ENCODE measurements at regions not wholly inside any gene's neighbourhood (a gene's known extent, or its start where the extent isn't known, plus 50 kb on each side); places are given as distances from the start of the nearest gene placed in this dataset.

DNA sequence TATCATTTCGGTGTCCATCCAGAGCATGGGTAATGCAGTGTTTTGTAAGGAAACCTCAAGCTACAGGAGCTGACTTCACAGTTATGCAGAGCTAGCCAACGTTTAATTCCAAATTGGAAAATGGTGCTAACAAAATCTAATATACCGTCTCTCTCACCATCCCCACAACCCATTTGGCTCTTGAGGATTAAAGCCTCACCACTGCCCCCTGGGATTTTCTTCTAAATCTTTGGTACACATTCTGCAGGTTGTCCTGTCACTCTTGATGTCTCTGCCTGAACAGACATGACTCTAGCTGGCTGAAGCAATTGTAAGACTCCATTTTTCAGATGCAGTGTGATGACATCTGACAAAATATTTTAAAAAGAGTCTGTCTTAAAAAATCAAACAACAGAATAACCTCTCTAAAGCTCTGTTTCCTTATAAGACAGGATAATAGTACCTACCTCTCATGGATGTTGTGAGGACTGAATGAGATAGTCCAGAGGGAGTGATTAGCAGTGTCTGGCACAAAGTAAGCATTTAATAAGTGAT, 451.8 kb downstream of the SUCLA2 start:
- H3K9me3 ChIP-seq (replicated peaks; ENCODE audit: control insufficient read depth, insufficient read depth, low read length) = peaks cover 3% of the 10 kb centered on the region
- FAIRE-seq = no peak
- H3K79me2 ChIP-seq (ENCODE audit: control insufficient read depth, insufficient read depth, low read length) = no peaks in the 10 kb centered on the region
- dilution Hi-C loops (cut with MboI; ENCODE audit: extremely low pct_ligation_motif_present, low sequenced_read_pairs) = no loop called here
- no peaks in the 10 kb centered on the region for H3K36me3 ChIP-seq (ENCODE audit: control insufficient read depth in 2 of 2, extremely low read depth in 1 of 2, insufficient read depth in 2 of 2, low read length in 2 of 2)
- H3K27ac ChIP-seq (ENCODE audit: insufficient read depth, low read depth, low read length) = no peak overlapping the region
- POLR2A ChIA-PET = no interaction called here
- DNase-seq (ENCODE audit: low read depth, low spot score) = no peak
- H3K4me3 ChIP-seq (replicated peaks in 1 of 3; ENCODE audit: insufficient read depth in 1 of 3, low read depth in 1 of 3, low read length in 3 of 3) = no peak overlapping the region
- no peaks in the 10 kb centered on the region for H3K27me3 ChIP-seq (ENCODE audit: control insufficient read depth in 2 of 2, insufficient read depth in 2 of 2, low read length in 2 of 2)
- no peaks in the 10 kb centered on the region for H3K9me1 ChIP-seq (replicated peaks; ENCODE audit: control insufficient read depth, extremely low read depth, insufficient read depth, low read length)
- intact Hi-C loops (cut with micrococcal nuclease) = no loop called here
- TF ChIP-seq POLR2A (IDR thresholded peaks at IDR 0.05; ENCODE audit: low read depth, low read length) (no peak), EZH2 (IDR thresholded peaks at IDR 0.05; ENCODE audit: borderline replicate concordance, low read depth, low read length, severe bottlenecking) (no peak), FOS (IDR thresholded peaks at IDR 0.05; ENCODE audit: borderline replicate concordance, insufficient read depth, low read length) (no peak)
- TF ChIP-seq, protein P1, sequence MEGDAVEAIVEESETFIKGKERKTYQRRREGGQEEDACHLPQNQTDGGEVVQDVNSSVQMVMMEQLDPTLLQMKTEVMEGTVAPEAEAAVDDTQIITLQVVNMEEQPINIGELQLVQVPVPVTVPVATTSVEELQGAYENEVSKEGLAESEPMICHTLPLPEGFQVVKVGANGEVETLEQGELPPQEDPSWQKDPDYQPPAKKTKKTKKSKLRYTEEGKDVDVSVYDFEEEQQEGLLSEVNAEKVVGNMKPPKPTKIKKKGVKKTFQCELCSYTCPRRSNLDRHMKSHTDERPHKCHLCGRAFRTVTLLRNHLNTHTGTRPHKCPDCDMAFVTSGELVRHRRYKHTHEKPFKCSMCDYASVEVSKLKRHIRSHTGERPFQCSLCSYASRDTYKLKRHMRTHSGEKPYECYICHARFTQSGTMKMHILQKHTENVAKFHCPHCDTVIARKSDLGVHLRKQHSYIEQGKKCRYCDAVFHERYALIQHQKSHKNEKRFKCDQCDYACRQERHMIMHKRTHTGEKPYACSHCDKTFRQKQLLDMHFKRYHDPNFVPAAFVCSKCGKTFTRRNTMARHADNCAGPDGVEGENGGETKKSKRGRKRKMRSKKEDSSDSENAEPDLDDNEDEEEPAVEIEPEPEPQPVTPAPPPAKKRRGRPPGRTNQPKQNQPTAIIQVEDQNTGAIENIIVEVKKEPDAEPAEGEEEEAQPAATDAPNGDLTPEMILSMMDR (IDR thresholded peaks at IDR 0.05; ENCODE audit: extremely low read depth in 1 of 2, insufficient read depth in 1 of 2, low read depth in 1 of 2, low read length in 2 of 2) = no peak
- TF ChIP-seq, protein P2, sequence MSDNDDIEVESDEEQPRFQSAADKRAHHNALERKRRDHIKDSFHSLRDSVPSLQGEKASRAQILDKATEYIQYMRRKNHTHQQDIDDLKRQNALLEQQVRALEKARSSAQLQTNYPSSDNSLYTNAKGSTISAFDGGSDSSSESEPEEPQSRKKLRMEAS (IDR thresholded peaks at IDR 0.05; ENCODE audit: insufficient read depth, insufficient read length) = no peak
- CTCF ChIA-PET = no interaction called here
- H3K4me2 ChIP-seq (ENCODE audit: insufficient read depth, low read length) = no peak overlapping the region
- H3K9ac ChIP-seq (replicated peaks; ENCODE audit: extremely low read depth, insufficient read depth, low read length) = no peak overlapping the region
- H3K4me1 ChIP-seq (ENCODE audit: control insufficient read depth, extremely low read depth, insufficient read depth, low read length) = no peaks in the 10 kb centered on the region
- no peaks in the 10 kb centered on the region for H4K20me1 ChIP-seq (replicated peaks; ENCODE audit: control insufficient read depth, extremely low read depth, insufficient read depth, low read length)
- no peak overlapping the region for H2AFZ ChIP-seq (ENCODE audit: low read depth, low read length)
- no TSS peak for BruUV-seq (replicated peaks)

DNA sequence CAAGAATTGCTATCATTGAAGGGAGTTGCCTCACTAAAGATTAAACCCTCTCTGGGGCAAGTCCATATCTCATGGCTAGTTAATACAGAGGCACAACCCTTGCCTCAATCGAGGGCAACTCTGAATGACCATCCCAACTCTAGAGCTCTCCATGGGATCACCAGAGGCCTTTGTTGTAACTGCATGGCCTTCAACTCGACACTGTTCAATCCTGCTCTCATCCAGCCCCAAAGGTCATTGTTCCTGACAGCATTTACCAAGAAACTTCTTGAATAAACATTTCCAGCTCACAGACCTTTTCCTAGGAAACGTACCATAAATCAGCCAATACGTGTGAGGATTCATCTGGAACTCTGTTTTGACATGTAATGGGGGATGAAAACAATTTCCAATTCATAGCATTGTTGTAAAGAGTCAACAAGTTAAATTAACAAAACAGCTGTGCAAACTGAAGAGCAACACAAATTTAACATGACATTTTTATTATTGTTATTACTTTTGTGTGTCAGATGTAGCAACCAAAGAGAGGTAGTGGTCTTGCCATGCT, 452.7 kb downstream of the SUCLA2 start:
- Histone ChIP-seq H4K20me1 (replicated peaks; ENCODE audit: control insufficient read depth, extremely low read depth, insufficient read depth, low read length) (no peaks in the 10 kb centered on the region), H2AFZ (ENCODE audit: low read depth, low read length) (no peak overlapping the region), H3K27ac (ENCODE audit: insufficient read depth, low read depth, low read length) (no peak overlapping the region), H3K9ac (replicated peaks; ENCODE audit: extremely low read depth, insufficient read depth, low read length) (no peak overlapping the region), H3K4me3 (replicated peaks in 1 of 3; ENCODE audit: insufficient read depth in 1 of 3, low read depth in 1 of 3, low read length in 3 of 3) (no peak overlapping the region), H3K4me2 (ENCODE audit: insufficient read depth, low read length) (no peak overlapping the region), H3K4me1 (ENCODE audit: control insufficient read depth, extremely low read depth, insufficient read depth, low read length) (no peaks in the 10 kb centered on the region), H3K36me3 (ENCODE audit: control insufficient read depth in 2 of 2, extremely low read depth in 1 of 2, insufficient read depth in 2 of 2, low read length in 2 of 2) (no peaks in the 10 kb centered on the region), H3K9me1 (replicated peaks; ENCODE audit: control insufficient read depth, extremely low read depth, insufficient read depth, low read length) (no peaks in the 10 kb centered on the region), H3K9me3 (replicated peaks; ENCODE audit: control insufficient read depth, insufficient read depth, low read length) (peaks cover 4% of the 10 kb centered on the region), H3K79me2 (ENCODE audit: control insufficient read depth, insufficient read depth, low read length) (no peaks in the 10 kb centered on the region), H3K27me3 (ENCODE audit: control insufficient read depth in 2 of 2, insufficient read depth in 2 of 2, low read length in 2 of 2) (no peaks in the 10 kb centered on the region)
- ChIA-PET CTCF (no interaction called here), POLR2A (no interaction called here)
- DNase-seq (ENCODE audit: low read depth, low spot score) (no peak), FAIRE-seq (no peak)
- TF ChIP-seq EZH2 (IDR thresholded peaks at IDR 0.05; ENCODE audit: borderline replicate concordance, low read depth, low read length, severe bottlenecking) (no peak), JUN (IDR thresholded peaks at IDR 0.05; ENCODE audit: borderline replicate concordance, insufficient read depth, insufficient read length, low read depth) (no peak), MYC (IDR thresholded peaks at IDR 0.05; ENCODE audit: low read depth, low read length) (no peak), GATA2 (IDR thresholded peaks at IDR 0.05; ENCODE audit: insufficient read depth, insufficient read length, low read depth, low read length) (no peak), POLR2AphosphoS5 (IDR thresholded peaks at IDR 0.05; ENCODE audit: insufficient read depth, low read depth, low read length) (no peak), FOS (IDR thresholded peaks at IDR 0.05; ENCODE audit: borderline replicate concordance, insufficient read depth, low read length) (no peak)
- TF ChIP-seq, protein P1 (IDR thresholded peaks at IDR 0.05; ENCODE audit: extremely low read depth in 1 of 2, insufficient read depth in 1 of 2, low read depth in 1 of 2, low read length in 2 of 2) = no peak
- TF ChIP-seq, protein P2 (IDR thresholded peaks at IDR 0.05; ENCODE audit: insufficient read depth, insufficient read length) = no peak
- no TSS peak for BruUV-seq (replicated peaks)
- dilution Hi-C loops (cut with MboI; ENCODE audit: extremely low pct_ligation_motif_present, low sequenced_read_pairs) (no loop called here), intact Hi-C loops (cut with micrococcal nuclease) (no loop called here)
